C4-2B (cell line): ENCODE measurements at regions not wholly inside any gene's neighbourhood (a gene's known extent, or its start where the extent isn't known, plus 50 kb on each side); places are given as distances from the start of the nearest gene placed in this dataset.

Source experiments
- H3K27ac ChIP-seq: fragments of 450-650 bp; 2 replicates; pipeline ENCODE4 v1.5.1; 2017
- CTCF ChIP-seq: fragments of 450-650 bp; conservative IDR thresholded peaks from 2 replicates; pipeline ENCODE4 v1.5.1; 2017; ENCODE audit warnings: mild to moderate bottlenecking
- ZFX ChIP-seq: fragments of 450-650 bp; IDR thresholded peaks from 2 replicates; pipeline ENCODE4 v1.6.1; 2017

DNA sequence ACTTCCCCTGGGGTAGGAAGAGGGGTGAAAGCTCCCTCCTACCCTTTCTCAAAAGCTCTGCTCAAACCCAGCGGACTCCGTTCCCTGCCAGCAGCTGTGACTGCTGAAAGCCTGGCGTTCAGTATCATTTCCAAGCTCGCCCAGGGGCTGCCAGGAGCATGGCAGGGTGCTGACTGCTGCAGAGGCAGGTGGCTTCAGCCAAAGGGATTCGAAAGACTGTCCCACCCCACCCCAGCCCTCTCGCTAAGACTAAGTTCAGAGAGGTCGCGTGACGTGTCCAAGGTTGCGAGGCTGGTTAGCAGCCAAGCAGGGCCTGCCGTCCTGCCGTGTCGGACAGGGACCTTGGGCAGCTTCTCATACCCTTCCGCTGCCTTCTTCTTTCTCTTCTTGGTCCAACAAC is 72.3 kb upstream of the RAB12 start:
- TF ChIP-seq CTCF (no peak), ZFX (no peak)
- no peak overlapping the region for H3K27ac ChIP-seq

GRCh38 chr18:8537400-8537799 is 71.8 kb upstream of the RAB12 start:
- TF ChIP-seq ZFX, result no peak
- no peak for TF ChIP-seq CTCF

DNA sequence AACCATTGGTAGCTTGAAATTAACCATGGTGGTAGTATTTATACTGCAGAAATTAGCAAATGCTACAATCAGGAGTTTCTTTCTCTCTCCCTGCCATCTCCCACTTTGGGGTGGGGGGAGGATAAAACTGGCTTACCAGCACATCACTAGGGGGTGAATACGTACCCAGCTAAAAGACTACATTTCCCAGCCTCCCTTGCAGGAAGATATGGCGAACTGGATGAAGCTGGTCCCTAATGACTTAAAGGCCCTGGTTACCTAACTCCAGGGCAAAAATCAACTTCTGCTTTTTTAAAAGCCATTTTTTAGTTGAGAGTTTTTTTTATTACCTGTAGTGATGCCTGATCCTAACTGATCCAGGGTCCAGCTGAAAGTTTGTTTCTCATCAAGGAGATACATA is 70.3 kb upstream of the RAB12 start:
- H3K27ac ChIP-seq, result no peak overlapping the region
- TF ChIP-seq CTCF, result no peak
- TF ChIP-seq ZFX, result no peak

More at GRCh38 chr18:8537400-8537799, 71.8 kb upstream of the RAB12 start:
- no peak overlapping the region for H3K27ac ChIP-seq

DNA sequence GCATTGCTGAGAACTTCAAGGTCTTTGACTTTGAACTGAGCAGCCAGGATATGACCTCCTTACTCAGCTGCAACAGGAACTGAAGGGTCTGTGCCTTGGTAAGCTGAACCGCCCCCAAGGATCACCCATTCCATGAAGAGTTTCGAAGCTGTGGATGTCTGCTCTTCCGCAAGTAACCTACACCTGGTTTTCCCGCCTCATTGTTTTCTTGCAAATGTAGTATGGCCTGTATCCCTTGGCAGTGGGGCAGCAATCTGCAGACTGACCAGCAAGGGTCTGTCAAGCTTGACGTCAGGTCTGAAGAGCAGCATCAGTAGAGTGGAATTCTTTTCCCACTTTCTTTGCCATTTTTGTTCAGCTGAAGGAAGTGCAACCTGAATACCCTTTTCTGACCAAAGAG is 62.6 kb upstream of the RAB12 start:
- TF ChIP-seq CTCF, result no peak
- no peak for TF ChIP-seq ZFX
- no peak overlapping the region for H3K27ac ChIP-seq

DNA sequence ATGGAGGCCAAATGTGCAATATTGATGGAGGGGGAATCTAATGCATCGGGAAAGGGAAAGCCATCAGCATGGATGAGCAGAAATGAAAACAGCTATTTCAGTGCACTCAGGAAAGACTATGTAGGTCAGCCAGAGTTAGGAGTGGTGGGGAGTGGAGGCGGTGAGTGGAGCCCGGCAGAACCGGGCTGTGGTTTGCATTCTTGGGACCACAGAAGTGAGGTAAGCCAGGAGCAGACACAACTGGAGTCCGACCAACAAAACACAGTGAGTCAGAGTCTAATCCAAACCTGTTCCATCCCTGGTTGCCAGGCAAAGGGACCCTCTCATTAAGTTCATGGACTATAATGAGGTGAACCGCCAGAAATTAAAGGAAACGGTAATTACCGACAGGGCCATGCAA is 61.1 kb upstream of the RAB12 start:
- no peak overlapping the region for H3K27ac ChIP-seq
- TF ChIP-seq CTCF, result no peak
- no peak for TF ChIP-seq ZFX

DNA sequence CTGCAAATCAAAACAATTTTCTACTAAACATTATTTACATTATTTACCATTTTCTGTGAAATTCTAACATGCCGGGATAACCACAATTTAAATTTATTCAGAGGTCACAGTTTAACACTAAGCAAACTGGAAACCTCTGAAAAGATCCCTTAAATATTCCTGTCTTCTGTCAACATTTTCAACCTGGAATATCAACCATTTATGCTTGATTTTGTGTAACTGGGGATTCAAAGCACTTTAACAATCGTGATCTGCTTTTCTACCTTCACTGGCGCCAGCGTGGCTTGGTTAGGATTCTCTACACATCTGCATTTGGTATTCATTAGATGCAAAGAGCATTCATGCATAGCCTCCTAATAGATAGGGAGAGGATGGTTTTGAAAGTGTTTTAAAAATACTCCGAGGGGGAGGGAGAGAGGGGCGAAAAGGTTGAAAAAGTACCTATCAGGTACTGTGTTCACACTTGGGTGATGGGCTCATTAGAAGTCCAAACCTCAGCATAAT is 59.9 kb upstream of the RAB12 start:
- no peak overlapping the region for H3K27ac ChIP-seq
- TF ChIP-seq ZFX (no peak), CTCF (no peak)

- TF ChIP-seq ZFX, result no peak
- no peak for TF ChIP-seq CTCF
- no peak overlapping the region for H3K27ac ChIP-seq
Measured at GRCh38 chr18:8552151-8552550, 57.1 kb upstream of the RAB12 start.
